DND-41 (cell line): ENCODE measurements at regions not wholly inside any gene's neighbourhood (a gene's known extent, or its start where the extent isn't known, plus 50 kb on each side); places are given as distances from the start of the nearest gene placed in this dataset.
A peak's percentile ranks its signal among the peaks of the same experiment; 100 is the strongest.

Experiments
- EZH2 ChIP-seq: IDR thresholded peaks from 3 replicates; pipeline ENCODE4 v1.6.1; 2012; ENCODE audit warnings: borderline replicate concordance, low read depth, mild to moderate bottlenecking, moderate library complexity, low read length, inconsistent platforms; ENCODE audit not compliant: severe bottlenecking
- TF ChIP-seq, protein P1 (sequence below): IDR thresholded peaks from 2 replicates; pipeline ENCODE4 v1.5.1; 2012; ENCODE audit warnings: borderline replicate concordance, low read length, moderate library complexity, mild to moderate bottlenecking; ENCODE audit not compliant: poor library complexity, severe bottlenecking; ENCODE audit errors: extremely low read depth

- TF ChIP-seq, protein P1, sequence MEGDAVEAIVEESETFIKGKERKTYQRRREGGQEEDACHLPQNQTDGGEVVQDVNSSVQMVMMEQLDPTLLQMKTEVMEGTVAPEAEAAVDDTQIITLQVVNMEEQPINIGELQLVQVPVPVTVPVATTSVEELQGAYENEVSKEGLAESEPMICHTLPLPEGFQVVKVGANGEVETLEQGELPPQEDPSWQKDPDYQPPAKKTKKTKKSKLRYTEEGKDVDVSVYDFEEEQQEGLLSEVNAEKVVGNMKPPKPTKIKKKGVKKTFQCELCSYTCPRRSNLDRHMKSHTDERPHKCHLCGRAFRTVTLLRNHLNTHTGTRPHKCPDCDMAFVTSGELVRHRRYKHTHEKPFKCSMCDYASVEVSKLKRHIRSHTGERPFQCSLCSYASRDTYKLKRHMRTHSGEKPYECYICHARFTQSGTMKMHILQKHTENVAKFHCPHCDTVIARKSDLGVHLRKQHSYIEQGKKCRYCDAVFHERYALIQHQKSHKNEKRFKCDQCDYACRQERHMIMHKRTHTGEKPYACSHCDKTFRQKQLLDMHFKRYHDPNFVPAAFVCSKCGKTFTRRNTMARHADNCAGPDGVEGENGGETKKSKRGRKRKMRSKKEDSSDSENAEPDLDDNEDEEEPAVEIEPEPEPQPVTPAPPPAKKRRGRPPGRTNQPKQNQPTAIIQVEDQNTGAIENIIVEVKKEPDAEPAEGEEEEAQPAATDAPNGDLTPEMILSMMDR = peak; percentile 91
- TF ChIP-seq EZH2 = no peak
Observed at GRCh38 chr17:33674685-33675084, 381.6 kb upstream of the ASIC2 start.
